NB4 (cell line): ENCODE measurements at regions not wholly inside any gene's neighbourhood (a gene's known extent, or its start where the extent isn't known, plus 50 kb on each side); places are given as distances from the start of the nearest gene placed in this dataset.

ENCODE experiments used
- MYC ChIP-seq: IDR thresholded peaks from 2 replicates; pipeline ENCODE4 v1.6.1; 2011; ENCODE audit warnings: low read depth, low read length
- POLR2A ChIP-seq: IDR thresholded peaks from 2 replicates; pipeline ENCODE4 v1.6.1; 2011; ENCODE audit warnings: mild to moderate bottlenecking; ENCODE audit not compliant: insufficient read length; ENCODE audit errors: extremely low read depth
- TF ChIP-seq, protein P1 (sequence below): IDR thresholded peaks from one replicate; pipeline ENCODE4 v1.5.1; 2012; ENCODE audit warnings: low read depth, low read length
- TF ChIP-seq, protein P2 (sequence below): IDR thresholded peaks from 2 replicates; pipeline ENCODE4 v1.6.1; 2011; ENCODE audit warnings: low read depth, low read length

DNA sequence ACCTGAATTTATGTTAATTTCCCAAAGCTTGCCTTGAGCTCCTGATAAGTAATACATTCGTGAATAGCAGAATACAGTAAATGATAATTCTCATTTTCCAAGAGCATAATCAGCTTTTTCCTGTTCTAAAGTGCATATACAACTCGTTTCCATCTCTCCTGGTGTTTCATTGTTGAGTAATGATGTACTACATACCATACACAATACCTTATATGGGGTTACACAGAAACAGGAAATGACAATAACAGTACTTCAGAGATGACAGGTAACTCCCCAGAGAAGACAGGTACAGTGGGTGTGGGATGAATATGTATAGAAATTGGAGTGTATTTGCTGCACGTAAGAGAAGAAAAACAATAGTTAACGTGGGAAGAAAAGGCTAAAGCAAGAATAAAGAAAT is 287.1 kb downstream of the TENT4A start:
- no peak for TF ChIP-seq POLR2A
- TF ChIP-seq, protein P1, sequence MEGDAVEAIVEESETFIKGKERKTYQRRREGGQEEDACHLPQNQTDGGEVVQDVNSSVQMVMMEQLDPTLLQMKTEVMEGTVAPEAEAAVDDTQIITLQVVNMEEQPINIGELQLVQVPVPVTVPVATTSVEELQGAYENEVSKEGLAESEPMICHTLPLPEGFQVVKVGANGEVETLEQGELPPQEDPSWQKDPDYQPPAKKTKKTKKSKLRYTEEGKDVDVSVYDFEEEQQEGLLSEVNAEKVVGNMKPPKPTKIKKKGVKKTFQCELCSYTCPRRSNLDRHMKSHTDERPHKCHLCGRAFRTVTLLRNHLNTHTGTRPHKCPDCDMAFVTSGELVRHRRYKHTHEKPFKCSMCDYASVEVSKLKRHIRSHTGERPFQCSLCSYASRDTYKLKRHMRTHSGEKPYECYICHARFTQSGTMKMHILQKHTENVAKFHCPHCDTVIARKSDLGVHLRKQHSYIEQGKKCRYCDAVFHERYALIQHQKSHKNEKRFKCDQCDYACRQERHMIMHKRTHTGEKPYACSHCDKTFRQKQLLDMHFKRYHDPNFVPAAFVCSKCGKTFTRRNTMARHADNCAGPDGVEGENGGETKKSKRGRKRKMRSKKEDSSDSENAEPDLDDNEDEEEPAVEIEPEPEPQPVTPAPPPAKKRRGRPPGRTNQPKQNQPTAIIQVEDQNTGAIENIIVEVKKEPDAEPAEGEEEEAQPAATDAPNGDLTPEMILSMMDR = no peak
- TF ChIP-seq, protein P2, sequence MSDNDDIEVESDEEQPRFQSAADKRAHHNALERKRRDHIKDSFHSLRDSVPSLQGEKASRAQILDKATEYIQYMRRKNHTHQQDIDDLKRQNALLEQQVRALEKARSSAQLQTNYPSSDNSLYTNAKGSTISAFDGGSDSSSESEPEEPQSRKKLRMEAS = no peak
- no peak for TF ChIP-seq MYC
